ENCODE measurements at regions not wholly inside any gene's neighbourhood (a gene's known extent, or its start where the extent isn't known, plus 50 kb on each side); places are given as distances from the start of the nearest gene placed in this dataset.

- peak; percentile 90 for DNase-seq (ENCODE audit: low spot score)
Measured at GRCh38 chr15:95559875-95560394, 770.6 kb upstream of the NR2F2 start.

- DNase-seq (ENCODE audit: low spot score), result no peak
Measured at GRCh38 chr15:95561463-95561862, 769.0 kb upstream of the NR2F2 start.

GRCh38 chr15:95563634-95564033, 766.9 kb upstream of the NR2F2 start:
- no peak for DNase-seq (ENCODE audit: low spot score)

GRCh38 chr15:95565016-95565600, 765.4 kb upstream of the NR2F2 start:
- no peak for DNase-seq (ENCODE audit: low spot score)

- DNase-seq (ENCODE audit: low spot score), result no peak
Measured at GRCh38 chr15:95565690-95566089, 764.8 kb upstream of the NR2F2 start.

- DNase-seq (ENCODE audit: low spot score), result peak; percentile 16
Measured at GRCh38 chr15:95567686-95568085, 762.8 kb upstream of the NR2F2 start.

GRCh38 chr15:95574053-95574452, 756.4 kb upstream of the NR2F2 start:
- no peak for DNase-seq (ENCODE audit: low spot score)

GRCh38 chr15:95577927-95578326, 752.6 kb upstream of the NR2F2 start:
- no peak for DNase-seq (ENCODE audit: low spot score)

GRCh38 chr15:95580121-95580520, 750.4 kb upstream of the NR2F2 start:
- DNase-seq (ENCODE audit: low spot score), result no peak

GRCh38 chr15:95581595-95581994, 748.9 kb upstream of the NR2F2 start:
- no peak for DNase-seq (ENCODE audit: low spot score)

- no peak for DNase-seq (ENCODE audit: low spot score)
Measured at GRCh38 chr15:95584088-95584487, 746.4 kb upstream of the NR2F2 start.

GRCh38 chr15:95588056-95588455, 742.4 kb upstream of the NR2F2 start:
- DNase-seq (ENCODE audit: low spot score), result no peak

- DNase-seq (ENCODE audit: low spot score), result no peak
Measured at GRCh38 chr15:95590533-95591044, 739.9 kb upstream of the NR2F2 start.

- no peak for DNase-seq (ENCODE audit: low spot score)
Measured at GRCh38 chr15:95591270-95591669, 739.2 kb upstream of the NR2F2 start.

- DNase-seq (ENCODE audit: low spot score), result no peak
Measured at GRCh38 chr15:95591886-95592285, 738.6 kb upstream of the NR2F2 start.

- no peak for DNase-seq (ENCODE audit: low spot score)
Measured at GRCh38 chr15:95594496-95594895, 736.0 kb upstream of the NR2F2 start.

GRCh38 chr15:95595759-95596158, 734.7 kb upstream of the NR2F2 start:
- DNase-seq (ENCODE audit: low spot score), result no peak

GRCh38 chr15:95596496-95596895, 734.0 kb upstream of the NR2F2 start:
- no peak for DNase-seq (ENCODE audit: low spot score)

- no peak for DNase-seq (ENCODE audit: low spot score)
Measured at GRCh38 chr15:95598251-95598855, 732.1 kb upstream of the NR2F2 start.

- no peak for DNase-seq (ENCODE audit: low spot score)
Measured at GRCh38 chr15:95600367-95600766, 730.1 kb upstream of the NR2F2 start.

GRCh38 chr15:95600884-95601283, 729.6 kb upstream of the NR2F2 start:
- no peak for DNase-seq (ENCODE audit: low spot score)

GRCh38 chr15:95601525-95601924, 729.0 kb upstream of the NR2F2 start:
- DNase-seq (ENCODE audit: low spot score), result no peak

- DNase-seq (ENCODE audit: low spot score), result no peak
Measured at GRCh38 chr15:95603802-95604201, 726.7 kb upstream of the NR2F2 start.

GRCh38 chr15:95604634-95605036, 725.9 kb upstream of the NR2F2 start:
- peak; percentile 74 for DNase-seq (ENCODE audit: low spot score)
